ENCODE measurements at regions not wholly inside any gene's neighbourhood (a gene's known extent, or its start where the extent isn't known, plus 50 kb on each side); places are given as distances from the start of the nearest gene placed in this dataset.

- H3K36me3 ChIP-seq (replicated peaks in 1 of 2; ENCODE audit: control insufficient read depth in 1 of 2, insufficient read depth in 2 of 2, low read length in 1 of 2) = no peaks in the 10 kb centered on the region
- WGBS (ENCODE audit: low lambda C conversion rate) = 86% methylated on average over 1 of the region's 1 CpG
- H2AFZ ChIP-seq (ENCODE audit: low read depth) = no peak overlapping the region
- H3K9me3 ChIP-seq = no peaks in the 10 kb centered on the region
- ChIA-PET CTCF (no interaction called here), POLR2A (no interaction called here)
- H3K9ac ChIP-seq = no peak overlapping the region
- TF ChIP-seq USF2 (IDR thresholded peaks at IDR 0.05; ENCODE audit: borderline replicate concordance, low read depth, low read length) = no peak
- peaks cover 8% of the 10 kb centered on the region for H3F3A ChIP-seq (replicated peaks; ENCODE audit: insufficient read depth)
- no peaks in the 10 kb centered on the region for H3K9me2 ChIP-seq
- DNase-seq = no peak
- no peaks in the 10 kb centered on the region for H4K20me1 ChIP-seq (ENCODE audit: insufficient read depth)
- H3K4me3 ChIP-seq (ENCODE audit: low read depth in 2 of 2, low read length in 1 of 2) = no peak overlapping the region
- no peaks in the 10 kb centered on the region for H3K79me2 ChIP-seq (ENCODE audit: insufficient read depth)
- H3K4me2 ChIP-seq = no peak overlapping the region
- H3K27ac ChIP-seq (ENCODE audit: low read depth in 2 of 2, low read length in 1 of 2) = no peak overlapping the region
- no peaks in the 10 kb centered on the region; a peak in 1 of 4 replicates for H3K4me1 ChIP-seq (ENCODE audit: control insufficient read depth in 1 of 2, insufficient read depth in 2 of 2, low read depth in 1 of 2, low read length in 1 of 2)
- H3K27me3 ChIP-seq (ENCODE audit: insufficient read depth) = no peaks in the 10 kb centered on the region
These were observed 231.6 kb upstream of the KRR1 start for GRCh38 chr12:75742961-75743360.

GRCh38 chr12:75742048-75742447 is 230.6 kb upstream of the KRR1 start:
- no peaks in the 10 kb centered on the region for H4K20me1 ChIP-seq (ENCODE audit: insufficient read depth)
- H3K4me2 ChIP-seq = no peak overlapping the region
- H3F3A ChIP-seq (replicated peaks; ENCODE audit: insufficient read depth) = no peaks in the 10 kb centered on the region
- DNase-seq = no peak
- POLR2A ChIA-PET = no interaction called here
- H3K36me3 ChIP-seq (replicated peaks in 1 of 2; ENCODE audit: control insufficient read depth in 1 of 2, insufficient read depth in 2 of 2, low read length in 1 of 2) = no peaks in the 10 kb centered on the region
- no peaks in the 10 kb centered on the region for H3K9me2 ChIP-seq
- H3K9ac ChIP-seq = no peak overlapping the region
- 94% methylated on average over 4 of the region's 4 CpGs for WGBS (ENCODE audit: low lambda C conversion rate)
- H3K79me2 ChIP-seq (ENCODE audit: insufficient read depth) = no peaks in the 10 kb centered on the region
- no peak overlapping the region for H3K4me3 ChIP-seq (ENCODE audit: low read depth in 2 of 2, low read length in 1 of 2)
- H2AFZ ChIP-seq (ENCODE audit: low read depth) = no peak overlapping the region
- TF ChIP-seq TAF1 (IDR thresholded peaks at IDR 0.05; ENCODE audit: borderline replicate concordance, low read depth, low read length) = no peak
- TF ChIP-seq RXRA (IDR thresholded peaks at IDR 0.05; ENCODE audit: borderline replicate concordance, low read depth) = no peak
- TF ChIP-seq TEAD4 (IDR thresholded peaks at IDR 0.05; ENCODE audit: borderline replicate concordance, insufficient read depth) = no peak
- TF ChIP-seq NFIC (IDR thresholded peaks at IDR 0.05; ENCODE audit: borderline replicate concordance) = no peak
- TF ChIP-seq RAD21 (IDR thresholded peaks at IDR 0.05; ENCODE audit: low read length) = no peak
- no peak for TF ChIP-seq MXI1 (IDR thresholded peaks at IDR 0.05; ENCODE audit: low read depth, low read length)
- no peak for TF ChIP-seq POLR2AphosphoS5 (IDR thresholded peaks at IDR 0.05; ENCODE audit: low read depth, low read length)
- TF ChIP-seq GATA2 (CRISPR knock-in tag; IDR thresholded peaks at IDR 0.05) = no peak
- no peaks in the 10 kb centered on the region for H3K9me3 ChIP-seq
- no peaks in the 10 kb centered on the region for H3K4me1 ChIP-seq (ENCODE audit: control insufficient read depth in 1 of 2, insufficient read depth in 2 of 2, low read depth in 1 of 2, low read length in 1 of 2)
- H3K27me3 ChIP-seq (ENCODE audit: insufficient read depth) = no peaks in the 10 kb centered on the region
- H3K27ac ChIP-seq (ENCODE audit: low read depth in 2 of 2, low read length in 1 of 2) = no peak overlapping the region
- CTCF ChIA-PET = no interaction called here

DNA sequence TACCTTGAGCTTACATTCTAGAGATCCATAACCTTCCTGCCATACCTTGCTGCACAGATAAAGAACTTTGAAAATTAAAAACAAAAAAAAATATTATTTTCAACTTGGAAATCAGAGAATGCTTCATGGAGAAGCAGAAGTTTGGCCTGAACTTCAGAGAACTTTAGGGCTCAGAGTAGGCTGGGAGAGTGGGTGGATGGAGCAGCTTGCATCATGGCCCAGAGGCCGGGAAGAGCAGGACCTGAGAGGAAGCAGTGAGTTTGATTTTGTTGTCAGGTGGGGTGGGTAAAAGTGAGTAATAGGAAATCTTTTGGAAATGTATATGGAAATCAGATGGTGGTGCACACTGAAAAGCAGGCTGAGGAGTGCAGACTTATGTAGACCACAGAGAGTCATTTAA is 228.5 kb upstream of the KRR1 start:
- CTCF ChIA-PET = no interaction called here
- no peaks in the 10 kb centered on the region for H3K36me3 ChIP-seq (replicated peaks in 1 of 2; ENCODE audit: control insufficient read depth in 1 of 2, insufficient read depth in 2 of 2, low read length in 1 of 2)
- 76% methylated on average over 1 of the region's 1 CpG for WGBS (ENCODE audit: low lambda C conversion rate)

More for the DNA sequence above, 228.5 kb upstream of the KRR1 start:
- H3K9ac ChIP-seq = no peak overlapping the region
- DNase-seq = no peak
- H3K4me1 ChIP-seq (ENCODE audit: control insufficient read depth in 1 of 2, insufficient read depth in 2 of 2, low read depth in 1 of 2, low read length in 1 of 2) = no peaks in the 10 kb centered on the region
- POLR2A ChIA-PET = interaction anchor here (0.6 kb wide), 1 partner anchor 811 kb away, joined by 4 read pairs; no protein-coding TSS in a partner anchor
- no peaks in the 10 kb centered on the region for H3K79me2 ChIP-seq (ENCODE audit: insufficient read depth)
- no peak overlapping the region for H3K4me3 ChIP-seq (ENCODE audit: low read depth in 2 of 2, low read length in 1 of 2)
- H3K9me3 ChIP-seq = no peaks in the 10 kb centered on the region
- H2AFZ ChIP-seq (ENCODE audit: low read depth) = no peak overlapping the region
- no peak overlapping the region for H3K4me2 ChIP-seq
- no peaks in the 10 kb centered on the region for H4K20me1 ChIP-seq (ENCODE audit: insufficient read depth)
- H3K9me2 ChIP-seq = no peaks in the 10 kb centered on the region
- H3K27ac ChIP-seq (ENCODE audit: low read depth in 2 of 2, low read length in 1 of 2) = no peak overlapping the region
- no peaks in the 10 kb centered on the region for H3K27me3 ChIP-seq (ENCODE audit: insufficient read depth)
- H3F3A ChIP-seq (replicated peaks; ENCODE audit: insufficient read depth) = no peaks in the 10 kb centered on the region
- TF ChIP-seq SMC3 (IDR thresholded peaks at IDR 0.05; ENCODE audit: low read depth, low read length) (no peak), RXRA (IDR thresholded peaks at IDR 0.05; ENCODE audit: borderline replicate concordance, low read depth) (no peak), JUND (IDR thresholded peaks at IDR 0.05) (no peak), ZBTB33 (IDR thresholded peaks at IDR 0.05; ENCODE audit: borderline replicate concordance, low read depth) (no peak), RFX5 (IDR thresholded peaks at IDR 0.05; ENCODE audit: low read length) (no peak), CHD2 (IDR thresholded peaks at IDR 0.05; ENCODE audit: low read length, partially characterized antibody) (no peak)
- TF ChIP-seq, protein P1, sequence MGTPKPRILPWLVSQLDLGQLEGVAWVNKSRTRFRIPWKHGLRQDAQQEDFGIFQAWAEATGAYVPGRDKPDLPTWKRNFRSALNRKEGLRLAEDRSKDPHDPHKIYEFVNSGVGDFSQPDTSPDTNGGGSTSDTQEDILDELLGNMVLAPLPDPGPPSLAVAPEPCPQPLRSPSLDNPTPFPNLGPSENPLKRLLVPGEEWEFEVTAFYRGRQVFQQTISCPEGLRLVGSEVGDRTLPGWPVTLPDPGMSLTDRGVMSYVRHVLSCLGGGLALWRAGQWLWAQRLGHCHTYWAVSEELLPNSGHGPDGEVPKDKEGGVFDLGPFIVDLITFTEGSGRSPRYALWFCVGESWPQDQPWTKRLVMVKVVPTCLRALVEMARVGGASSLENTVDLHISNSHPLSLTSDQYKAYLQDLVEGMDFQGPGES (IDR thresholded peaks at IDR 0.05; ENCODE audit: low read depth, low read length) = no peak
- TF ChIP-seq, protein P2, sequence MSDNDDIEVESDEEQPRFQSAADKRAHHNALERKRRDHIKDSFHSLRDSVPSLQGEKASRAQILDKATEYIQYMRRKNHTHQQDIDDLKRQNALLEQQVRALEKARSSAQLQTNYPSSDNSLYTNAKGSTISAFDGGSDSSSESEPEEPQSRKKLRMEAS (IDR thresholded peaks at IDR 0.05; ENCODE audit: low read depth) = no peak
